GM18499 (cell line): ENCODE measurements at regions not wholly inside any gene's neighbourhood (a gene's known extent, or its start where the extent isn't known, plus 50 kb on each side); places are given as distances from the start of the nearest gene placed in this dataset.
A peak's percentile ranks its signal among the peaks of the same experiment; 100 is the strongest.

ENCODE experiments used
- ATAC-seq: cut with Tn5 transposase; IDR thresholded peaks from one replicate; pipeline ENCODE4 v1.9.1; 2021; ENCODE audit warnings: moderate number of reproducible peaks; ENCODE audit not compliant: insufficient read depth, unreplicated experiment

DNA sequence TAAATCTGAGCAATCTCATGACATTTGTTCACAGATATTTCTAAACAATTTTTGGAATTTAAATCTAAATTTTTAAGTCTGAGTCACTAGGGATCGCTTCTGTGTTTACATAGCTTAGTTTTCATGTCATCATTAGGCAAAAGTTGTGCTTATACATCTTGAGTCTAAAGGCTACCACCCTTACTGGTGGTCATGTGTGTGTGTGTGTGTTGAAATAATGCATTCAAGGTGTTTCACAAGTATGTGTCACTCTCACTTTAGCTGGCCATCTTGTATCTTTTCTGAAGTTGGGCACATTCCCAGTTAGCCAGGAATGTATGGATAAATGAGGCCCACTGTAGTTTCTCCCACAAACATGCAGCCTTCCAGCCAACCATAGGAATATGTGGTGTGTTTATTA is 1162.5 kb upstream of the PRMT6 start:
- ATAC-seq = no peak

DNA sequence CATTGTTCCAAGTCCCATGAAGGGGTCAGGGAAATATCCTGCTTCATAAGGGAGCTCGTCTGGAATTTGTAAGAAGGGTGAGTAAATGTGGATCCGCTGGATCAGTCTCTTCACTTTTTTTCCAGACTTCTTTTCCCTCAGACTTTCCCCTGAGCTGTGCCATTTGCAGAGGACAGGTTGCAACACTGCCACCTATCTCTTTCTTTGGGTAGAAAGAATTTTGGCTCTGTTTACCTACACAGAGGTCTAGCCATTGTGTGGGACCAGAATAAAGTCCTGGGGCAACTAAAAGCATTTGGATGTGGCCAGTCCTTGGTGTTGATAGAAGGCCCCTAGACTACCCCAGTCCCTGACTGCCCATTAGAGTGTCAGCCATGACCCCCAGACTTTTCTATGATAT is 1146.7 kb upstream of the PRMT6 start:
- ATAC-seq = no peak

DNA sequence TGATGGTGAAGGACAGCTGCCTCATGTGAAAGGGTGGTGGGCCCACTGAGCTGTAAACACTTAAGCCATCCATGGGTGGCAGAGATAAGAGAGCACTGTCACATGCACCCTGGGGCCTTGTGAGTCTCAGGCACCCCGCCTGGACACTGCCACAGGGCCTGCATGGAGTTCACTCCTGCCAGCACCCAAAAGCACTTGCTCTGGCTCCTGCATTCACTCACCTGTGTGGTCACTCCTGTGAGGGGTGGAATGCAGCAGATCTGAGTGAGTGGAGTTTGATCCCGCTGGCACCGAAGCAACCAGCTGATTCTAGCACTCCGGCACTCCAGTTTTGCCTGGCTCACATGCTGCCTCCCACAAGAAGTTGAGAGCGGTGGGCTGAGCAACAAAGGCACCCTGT is 1142.1 kb upstream of the PRMT6 start:
- no peak for ATAC-seq

DNA sequence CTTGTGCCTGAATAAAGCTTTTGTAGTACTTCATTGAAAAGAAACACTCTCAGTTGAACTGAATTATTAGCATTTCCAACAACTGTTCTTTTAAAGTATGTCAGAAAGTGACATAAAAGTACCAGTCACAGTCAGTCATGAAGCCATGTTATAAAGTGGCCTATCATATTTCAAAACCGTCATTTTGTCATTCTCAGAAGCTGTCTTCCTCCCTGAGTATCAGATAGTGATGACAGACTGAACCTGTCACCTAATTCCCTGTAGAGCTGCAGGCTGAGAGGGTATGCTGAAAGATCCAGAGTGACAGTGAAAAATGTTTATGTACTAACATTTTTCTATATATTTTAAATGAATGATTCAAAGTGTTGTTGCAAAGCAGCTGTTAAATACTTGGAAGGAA is 1121.7 kb upstream of the PRMT6 start:
- no peak for ATAC-seq

DNA sequence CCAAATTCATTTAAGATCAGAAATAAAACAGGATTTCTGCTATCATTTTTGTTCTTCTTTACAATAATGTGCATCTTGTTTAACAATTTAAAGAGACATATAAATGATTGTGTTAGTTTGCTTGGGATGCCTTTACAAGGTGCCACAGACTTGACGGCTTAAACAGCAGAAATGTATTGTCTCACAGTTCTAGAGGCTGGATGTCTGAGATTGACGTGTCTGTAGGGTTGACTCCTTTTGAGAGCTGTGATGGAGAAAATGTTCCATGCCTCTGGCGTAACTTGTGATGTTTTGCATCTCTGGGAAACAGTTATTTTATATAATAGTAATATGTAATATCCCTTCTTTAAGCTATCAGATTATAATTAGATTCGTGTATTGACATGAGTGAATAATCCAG is 1091.6 kb upstream of the PRMT6 start:
- ATAC-seq = no peak

GRCh38 chr1:105997516-105997915 is 1059.0 kb upstream of the PRMT6 start:
- ATAC-seq = no peak

GRCh38 chr1:106022312-106022902 is 1034.1 kb upstream of the PRMT6 start:
- no peak for ATAC-seq

DNA sequence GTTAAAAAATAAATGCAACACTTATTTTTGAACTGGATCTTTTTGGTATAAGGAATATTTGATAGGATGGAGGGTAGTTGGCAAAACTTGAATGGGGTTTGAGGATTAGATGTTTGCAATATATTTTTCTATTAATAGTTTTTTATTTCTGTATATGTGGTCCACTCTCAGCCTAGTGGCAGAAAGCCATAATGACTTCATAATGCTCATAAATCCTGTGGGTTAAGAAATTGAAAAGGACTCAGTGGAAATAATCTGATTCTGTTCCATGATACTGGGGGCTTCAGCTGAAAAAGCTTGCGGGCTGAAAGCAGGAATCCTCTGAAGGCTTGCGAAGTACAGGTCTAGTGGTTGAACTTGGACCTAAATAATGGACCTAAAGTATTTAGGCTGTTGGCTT is 1028.6 kb upstream of the PRMT6 start:
- no peak for ATAC-seq

- ATAC-seq = no peak
These were observed 1018.9 kb upstream of the PRMT6 start for GRCh38 chr1:106037526-106037925.

- ATAC-seq = no peak
These were observed 1018.2 kb upstream of the PRMT6 start for GRCh38 chr1:106038260-106038659.

DNA sequence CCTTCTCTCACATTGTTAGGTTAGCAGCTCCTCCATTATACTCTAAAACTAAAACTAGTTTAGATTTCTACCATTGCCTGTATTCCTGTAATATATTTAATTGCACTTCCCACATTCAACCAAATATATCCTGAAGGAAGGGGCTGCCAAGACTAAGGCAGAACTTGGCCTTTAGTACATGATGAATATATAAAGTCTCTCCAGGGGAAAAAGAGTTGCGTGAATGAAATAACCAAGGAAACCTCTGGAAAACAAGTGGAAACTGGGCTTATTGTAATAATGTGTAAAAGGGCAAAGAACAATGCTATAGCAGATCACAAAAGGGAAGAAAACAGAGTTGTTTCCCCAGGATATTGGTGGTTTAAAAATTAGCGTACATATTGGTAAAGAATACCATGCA is 1012.5 kb upstream of the PRMT6 start:
- ATAC-seq = no peak

DNA sequence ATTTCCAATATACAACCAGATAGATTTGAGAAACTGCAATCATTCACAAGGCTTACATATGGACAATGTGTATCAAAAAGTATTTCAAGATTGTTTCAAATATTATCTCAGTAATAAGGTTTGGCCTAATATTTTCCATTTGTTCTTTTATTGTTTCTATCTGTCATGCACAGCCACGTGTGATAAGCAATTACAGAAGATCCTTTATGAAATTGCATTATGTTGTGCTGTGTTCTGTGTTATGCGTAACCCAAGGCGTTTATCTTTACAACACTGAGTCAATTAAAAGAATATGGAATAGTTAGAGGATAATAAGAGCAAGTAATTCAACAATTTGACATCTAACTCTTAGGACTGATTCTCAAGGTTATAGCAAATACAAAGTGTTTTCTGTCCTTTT is 1009.3 kb upstream of the PRMT6 start:
- ATAC-seq = no peak

- no peak for ATAC-seq
These were observed 1006.9 kb upstream of the PRMT6 start for GRCh38 chr1:106049595-106049994.

- ATAC-seq = no peak
These were observed 1000.6 kb upstream of the PRMT6 start for GRCh38 chr1:106055855-106056254.

DNA sequence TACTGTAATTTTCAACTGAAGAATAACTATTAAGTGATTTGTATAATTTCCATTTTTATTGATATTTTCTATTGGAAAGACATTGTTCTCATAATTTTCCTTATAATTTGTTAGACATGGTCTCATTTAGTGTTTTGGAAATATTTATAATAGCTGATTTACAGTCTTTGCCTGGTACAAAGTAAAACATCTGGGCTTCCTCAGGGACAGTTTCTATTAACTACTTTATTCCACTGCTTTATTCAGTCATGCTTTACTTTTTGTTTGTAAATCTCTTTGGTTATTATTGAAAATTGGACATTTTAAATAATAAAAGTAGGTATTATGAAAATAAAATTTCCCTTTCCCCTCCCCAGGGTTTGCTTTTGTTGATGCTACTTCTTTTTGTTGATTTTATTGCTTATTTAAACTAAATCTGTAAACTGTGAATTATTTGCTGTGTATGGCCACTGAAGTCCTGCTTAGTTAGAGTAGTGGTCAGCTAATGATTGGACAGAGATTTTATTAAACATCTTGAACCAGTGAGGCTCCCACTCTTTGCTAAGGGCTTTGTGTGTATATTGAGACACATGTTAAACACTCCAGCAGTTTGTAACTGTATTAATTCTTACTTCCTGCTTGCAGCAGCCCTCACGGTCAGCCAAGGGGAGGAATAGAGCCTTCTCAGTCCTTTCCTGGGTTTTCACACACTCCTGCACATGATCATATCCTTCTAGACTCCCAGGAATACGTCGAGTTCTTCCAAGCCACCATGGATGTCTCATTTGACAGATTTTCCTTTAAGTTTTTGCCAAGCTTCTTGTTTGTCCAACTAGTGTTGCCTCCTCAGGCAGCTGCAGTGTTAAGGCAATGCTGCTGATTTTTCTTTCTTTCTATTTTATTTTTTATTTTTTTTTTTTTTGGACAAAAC is 994.6 kb upstream of the PRMT6 start:
- ATAC-seq = no peak

DNA sequence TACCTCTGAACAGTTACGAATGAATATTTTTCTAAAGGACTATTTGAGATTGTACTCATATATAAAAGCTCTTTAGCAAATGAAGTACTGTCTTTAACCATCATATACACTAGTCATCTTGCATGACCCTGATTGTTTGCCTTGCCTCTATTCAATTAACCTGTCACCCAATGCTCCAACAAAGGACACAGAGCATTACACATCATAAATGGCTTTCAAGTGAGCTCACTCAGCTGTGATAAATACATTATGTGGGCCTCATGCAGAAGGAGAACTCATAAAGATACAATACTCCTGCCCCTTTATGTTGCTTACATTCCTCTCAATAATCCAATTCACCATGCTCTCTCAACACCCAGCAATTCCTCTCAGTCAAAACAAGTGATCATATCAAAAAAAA is 993.0 kb upstream of the PRMT6 start:
- no peak for ATAC-seq

- peak; percentile 85 for ATAC-seq
These were observed 983.4 kb upstream of the PRMT6 start for GRCh38 chr1:106072909-106073600.

DNA sequence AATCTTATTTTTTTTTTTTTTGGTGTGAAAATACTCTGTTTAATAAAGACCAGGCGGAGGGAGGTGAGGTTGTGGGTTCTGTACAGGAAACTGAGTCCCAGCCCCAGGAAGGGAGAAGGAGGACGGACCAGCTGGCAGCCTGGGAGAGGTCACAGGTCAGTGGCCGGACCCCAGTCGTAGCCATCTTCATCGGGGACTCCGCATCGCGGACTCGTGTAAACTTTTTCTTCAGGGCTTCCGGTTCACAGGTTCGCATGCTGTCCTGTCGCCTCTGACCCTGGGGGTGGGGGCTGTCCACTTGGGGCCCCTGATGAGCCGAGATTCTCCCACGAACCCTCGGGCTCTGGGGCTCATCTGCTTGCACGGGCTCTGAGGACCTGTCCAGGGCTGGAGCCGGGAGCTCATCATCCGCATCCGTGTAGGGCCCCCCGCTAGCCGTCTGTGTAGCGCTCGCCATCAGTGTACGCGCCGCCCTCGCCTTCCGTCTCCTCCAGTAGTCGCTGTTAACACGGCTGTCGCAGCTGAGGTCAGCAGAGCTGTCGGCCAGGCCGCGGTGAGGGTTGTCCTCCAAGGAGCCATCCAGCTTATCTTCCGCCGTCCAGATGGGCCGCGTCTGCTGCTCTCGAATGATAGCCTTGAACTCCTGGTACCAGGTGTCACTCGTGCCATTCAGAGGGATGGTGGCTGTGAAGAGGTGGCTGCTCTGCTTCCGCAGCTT is 975.7 kb upstream of the PRMT6 start:
- no peak for ATAC-seq

GRCh38 chr1:106111044-106111443 is 945.4 kb upstream of the PRMT6 start:
- ATAC-seq = no peak

GRCh38 chr1:106113851-106114250 is 942.6 kb upstream of the PRMT6 start:
- no peak for ATAC-seq

DNA sequence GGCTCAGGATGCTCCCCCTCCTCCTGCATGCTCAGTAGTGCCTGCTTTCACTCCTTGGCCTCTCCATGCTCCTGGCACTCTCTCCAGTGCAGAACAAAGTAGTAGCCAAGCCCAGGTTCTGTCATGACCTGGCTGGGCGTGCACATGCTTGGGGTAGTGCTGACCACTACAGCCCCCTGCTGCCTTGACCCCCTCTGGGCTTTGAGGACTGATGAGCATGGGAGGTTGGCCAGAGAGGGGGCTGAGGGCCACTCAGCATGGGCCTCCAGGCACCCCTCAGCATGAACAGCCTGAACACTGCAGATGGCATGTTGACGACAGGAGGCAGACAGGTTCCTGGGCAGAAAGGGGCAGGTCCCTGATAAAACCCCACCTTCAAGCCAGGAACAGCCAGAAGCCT is 935.7 kb upstream of the PRMT6 start:
- no peak for ATAC-seq
